ENCODE measurements at regions not wholly inside any gene's neighbourhood (a gene's known extent, or its start where the extent isn't known, plus 50 kb on each side); places are given as distances from the start of the nearest gene placed in this dataset.

DNA sequence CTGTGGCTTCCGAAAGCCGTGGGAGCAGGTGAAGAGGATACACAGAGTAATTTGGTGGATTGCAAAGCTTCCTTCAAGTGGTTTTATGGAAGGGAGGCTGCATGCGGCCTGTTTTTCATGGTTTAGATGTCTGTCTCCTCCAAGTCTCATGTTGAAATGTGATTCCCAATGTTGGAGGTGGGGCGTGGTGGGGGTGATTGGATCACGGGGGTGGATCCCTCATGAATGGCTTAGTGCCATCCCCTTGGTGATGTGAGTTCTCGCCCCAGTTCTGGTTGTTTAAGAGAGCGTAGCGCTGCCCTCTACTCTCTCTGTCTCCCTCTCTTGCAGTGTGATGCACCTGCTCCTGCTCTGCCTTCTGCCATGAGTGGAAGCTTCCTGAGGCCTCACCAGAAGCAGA is 247.8 kb upstream of the B3GAT1 start:
- in situ Hi-C loops (cut with HindIII; ENCODE audit: extremely low pct_ligation_motif_present, low pct_unique_long_range_greater_than_20kb) = no loop called here
- DNase-seq (ENCODE audit: low spot score) = no peak
- Histone ChIP-seq H3K79me2 (ENCODE audit: insufficient read depth, low read length) (no peaks in the 10 kb centered on the region), H3K4me2 (ENCODE audit: low read depth, low read length) (no peak overlapping the region), H3K27ac (ENCODE audit: extremely low read length, insufficient read depth, low read length) (no peak overlapping the region), H3K36me3 (replicated peaks in 1 of 2; ENCODE audit: control insufficient read depth in 1 of 2, insufficient read depth in 2 of 2, low read length in 2 of 2) (no peaks in the 10 kb centered on the region), H3K9me3 (ENCODE audit: low read length) (no peaks in the 10 kb centered on the region), H4K20me1 (ENCODE audit: insufficient read depth, low read length) (no peaks in the 10 kb centered on the region), H2AFZ (ENCODE audit: low read length) (no peak overlapping the region), H3K27me3 (ENCODE audit: control insufficient read depth in 1 of 2, insufficient read depth in 2 of 2, low read length in 2 of 2) (peaks cover 0 to 3% of the 10 kb centered on the region in 2 experiments; a peak in 3 of 5 replicates), H3K4me3 (replicated peaks in 1 of 3; ENCODE audit: insufficient read depth in 1 of 3, low read depth in 2 of 3, low read length in 3 of 3) (no peak overlapping the region), H3K4me1 (ENCODE audit: insufficient read depth, low read length) (no peaks in the 10 kb centered on the region), H3K9ac (ENCODE audit: insufficient read depth, low read depth, low read length) (no peak overlapping the region)
- TF ChIP-seq, protein P1, sequence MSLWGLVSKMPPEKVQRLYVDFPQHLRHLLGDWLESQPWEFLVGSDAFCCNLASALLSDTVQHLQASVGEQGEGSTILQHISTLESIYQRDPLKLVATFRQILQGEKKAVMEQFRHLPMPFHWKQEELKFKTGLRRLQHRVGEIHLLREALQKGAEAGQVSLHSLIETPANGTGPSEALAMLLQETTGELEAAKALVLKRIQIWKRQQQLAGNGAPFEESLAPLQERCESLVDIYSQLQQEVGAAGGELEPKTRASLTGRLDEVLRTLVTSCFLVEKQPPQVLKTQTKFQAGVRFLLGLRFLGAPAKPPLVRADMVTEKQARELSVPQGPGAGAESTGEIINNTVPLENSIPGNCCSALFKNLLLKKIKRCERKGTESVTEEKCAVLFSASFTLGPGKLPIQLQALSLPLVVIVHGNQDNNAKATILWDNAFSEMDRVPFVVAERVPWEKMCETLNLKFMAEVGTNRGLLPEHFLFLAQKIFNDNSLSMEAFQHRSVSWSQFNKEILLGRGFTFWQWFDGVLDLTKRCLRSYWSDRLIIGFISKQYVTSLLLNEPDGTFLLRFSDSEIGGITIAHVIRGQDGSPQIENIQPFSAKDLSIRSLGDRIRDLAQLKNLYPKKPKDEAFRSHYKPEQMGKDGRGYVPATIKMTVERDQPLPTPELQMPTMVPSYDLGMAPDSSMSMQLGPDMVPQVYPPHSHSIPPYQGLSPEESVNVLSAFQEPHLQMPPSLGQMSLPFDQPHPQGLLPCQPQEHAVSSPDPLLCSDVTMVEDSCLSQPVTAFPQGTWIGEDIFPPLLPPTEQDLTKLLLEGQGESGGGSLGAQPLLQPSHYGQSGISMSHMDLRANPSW (CRISPR knock-in tag; IDR thresholded peaks at IDR 0.05; ENCODE audit: borderline replicate concordance) = no peak
- TF ChIP-seq ZNF30 (CRISPR knock-in tag; IDR thresholded peaks at IDR 0.05) = no peak
- TF ChIP-seq SYNCRIP (IDR thresholded peaks at IDR 0.05; ENCODE audit: insufficient read depth, low read depth, low read length) = no peak
- no peak for TF ChIP-seq ZBTB3 (CRISPR knock-in tag; IDR thresholded peaks at IDR 0.05; ENCODE audit: borderline replicate concordance, low read depth)
- TF ChIP-seq, protein P2, sequence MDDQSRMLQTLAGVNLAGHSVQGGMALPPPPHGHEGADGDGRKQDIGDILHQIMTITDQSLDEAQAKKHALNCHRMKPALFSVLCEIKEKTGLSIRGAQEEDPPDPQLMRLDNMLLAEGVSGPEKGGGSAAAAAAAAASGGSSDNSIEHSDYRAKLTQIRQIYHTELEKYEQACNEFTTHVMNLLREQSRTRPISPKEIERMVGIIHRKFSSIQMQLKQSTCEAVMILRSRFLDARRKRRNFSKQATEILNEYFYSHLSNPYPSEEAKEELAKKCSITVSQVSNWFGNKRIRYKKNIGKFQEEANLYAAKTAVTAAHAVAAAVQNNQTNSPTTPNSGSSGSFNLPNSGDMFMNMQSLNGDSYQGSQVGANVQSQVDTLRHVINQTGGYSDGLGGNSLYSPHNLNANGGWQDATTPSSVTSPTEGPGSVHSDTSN (CRISPR knock-in tag; IDR thresholded peaks at IDR 0.05; ENCODE audit: borderline replicate concordance) = no peak
- no peak for TF ChIP-seq RARA (CRISPR knock-in tag; IDR thresholded peaks at IDR 0.05)
- TF ChIP-seq KMT2A (CRISPR knock-in tag; IDR thresholded peaks at IDR 0.05) = no peak
- TF ChIP-seq ZMAT3 (CRISPR knock-in tag; conservative IDR thresholded peaks at IDR 0.05) = no peak
- no peak for TF ChIP-seq ISL2 (CRISPR knock-in tag; IDR thresholded peaks at IDR 0.05)
- no peak for TF ChIP-seq DR1 (CRISPR knock-in tag; IDR thresholded peaks at IDR 0.05)
- TF ChIP-seq HNF4A (CRISPR knock-in tag; IDR thresholded peaks at IDR 0.05) = no peak
- TF ChIP-seq ZNF10 (CRISPR knock-in tag; IDR thresholded peaks at IDR 0.05; ENCODE audit: borderline replicate concordance, low read depth) = no peak
- no peak for TF ChIP-seq HNF4G (IDR thresholded peaks at IDR 0.05; ENCODE audit: borderline replicate concordance, low read depth, low read length)
- TF ChIP-seq HNF4G (CRISPR knock-in tag; IDR thresholded peaks at IDR 0.05; ENCODE audit: borderline replicate concordance, low read depth) = no peak
- CTCF ChIA-PET (ENCODE audit: low intra/inter-chr PET ratio, low total read pairs) = no interaction called here
- POLR2A ChIA-PET = no interaction called here
- intact Hi-C loops (cut with micrococcal nuclease; ENCODE audit: unreplicated experiment) = no loop called here
- no peak for FAIRE-seq
- WGBS (ENCODE audit: low lambda C conversion rate) = 9% methylated on average over 4 of the region's 8 CpGs
- BruUV-seq (replicated peaks) = no TSS peak
- no peak for ATAC-seq
